HG03432 (cell line): ENCODE measurements at regions not wholly inside any gene's neighbourhood (a gene's known extent, or its start where the extent isn't known, plus 50 kb on each side); places are given as distances from the start of the nearest gene placed in this dataset.
A peak's percentile ranks its signal among the peaks of the same experiment; 100 is the strongest.

ENCODE experiments used
- ATAC-seq: cut with Tn5 transposase; IDR thresholded peaks from one replicate; pipeline ENCODE4 v1.9.1; 2021; ENCODE audit warnings: mild to moderate bottlenecking, moderate library complexity; ENCODE audit not compliant: unreplicated experiment

DNA sequence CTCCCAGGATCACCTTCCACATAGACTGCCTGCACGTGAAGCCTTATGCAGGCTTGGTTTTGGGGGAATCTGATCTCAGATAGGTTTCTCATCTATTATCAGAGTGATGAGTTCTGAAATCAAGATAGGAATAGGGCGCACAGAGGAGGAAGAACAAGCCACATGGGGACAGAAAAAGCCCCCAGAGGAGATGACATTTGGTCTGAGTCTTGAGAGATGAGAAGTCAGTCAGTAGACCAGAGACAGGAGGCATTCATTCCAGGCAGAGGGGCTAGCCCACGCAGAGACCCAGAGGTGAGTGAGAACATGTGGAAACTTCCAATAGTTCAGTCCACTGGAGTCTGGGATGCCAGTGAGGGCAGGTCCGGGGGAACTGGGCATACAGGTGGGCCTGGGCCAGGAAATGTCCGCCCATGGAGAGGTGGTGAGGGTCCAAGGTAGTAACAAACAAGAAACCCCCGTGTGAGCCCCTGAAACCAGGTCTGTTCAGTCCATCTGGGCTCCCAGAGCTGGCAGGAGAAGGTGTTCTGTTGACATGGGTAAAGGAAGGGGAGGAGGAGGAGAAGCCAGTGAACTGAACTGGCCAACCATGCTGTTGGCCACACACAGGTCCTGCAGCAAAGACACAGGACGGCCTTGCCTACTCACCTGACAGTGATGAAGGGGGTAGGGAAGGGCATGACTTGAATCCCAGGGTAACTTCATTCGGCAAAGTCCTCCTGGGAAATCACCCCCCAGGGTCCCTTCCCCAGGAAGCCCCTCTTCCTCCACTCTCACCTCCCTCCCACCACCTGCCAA lies 69.3 kb upstream of the SMNDC1 start:
- no peak for ATAC-seq

DNA sequence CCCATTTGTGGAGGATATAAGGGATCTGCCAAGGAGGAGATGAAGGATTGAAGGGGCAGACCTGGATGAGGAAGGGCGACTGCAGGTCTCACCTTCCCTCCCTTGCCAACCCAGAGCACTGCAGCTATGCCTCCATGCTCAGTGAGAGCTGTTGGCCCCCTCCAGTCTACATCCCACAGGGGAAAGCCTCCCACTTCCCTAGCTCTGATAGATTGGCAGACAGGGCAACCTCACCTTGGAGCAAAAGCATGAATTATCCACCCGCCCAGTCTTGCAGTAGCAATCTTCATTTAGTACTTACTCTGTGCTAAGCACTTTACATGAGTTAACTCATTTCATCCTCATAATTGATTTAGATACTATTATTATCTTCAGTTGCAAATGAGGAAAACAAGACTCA lies 70.4 kb upstream of the SMNDC1 start:
- ATAC-seq = no peak

DNA sequence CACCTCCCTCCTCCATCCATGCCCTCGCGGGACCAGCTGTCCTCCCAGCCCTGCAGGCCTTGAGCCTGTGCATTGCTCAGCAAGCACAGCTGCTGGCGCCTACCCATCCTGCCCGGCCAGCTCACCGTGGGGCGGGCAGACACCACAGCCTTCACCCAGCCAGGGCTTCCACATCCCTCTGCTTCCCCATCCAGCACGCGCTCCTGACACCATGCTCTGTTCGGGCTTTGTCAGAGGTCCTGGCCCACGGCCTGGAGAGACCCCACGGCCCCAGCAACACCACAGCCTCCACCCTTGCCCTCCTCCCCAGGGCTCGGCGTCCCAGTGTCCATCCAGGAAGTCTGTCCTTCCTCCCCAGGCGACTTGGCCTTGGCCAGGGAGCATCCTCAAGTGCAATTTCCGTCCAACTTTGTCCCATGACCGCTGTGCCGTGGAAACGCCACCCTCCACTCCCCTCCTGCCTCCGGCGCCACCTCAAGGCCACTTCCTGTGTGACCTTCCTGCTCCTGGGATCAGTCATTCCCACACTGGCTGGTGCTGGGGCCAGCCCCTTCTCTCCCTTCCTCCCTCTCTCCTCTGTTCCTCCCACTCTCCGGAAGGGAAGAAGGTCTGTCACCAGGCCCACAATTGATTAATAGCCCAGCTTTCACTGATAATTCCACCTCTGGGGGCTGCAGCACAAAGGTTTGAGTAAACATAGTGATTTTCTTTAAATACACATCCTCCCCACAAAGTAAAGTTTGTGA lies 71.5 kb upstream of the SMNDC1 start:
- no peak for ATAC-seq

DNA sequence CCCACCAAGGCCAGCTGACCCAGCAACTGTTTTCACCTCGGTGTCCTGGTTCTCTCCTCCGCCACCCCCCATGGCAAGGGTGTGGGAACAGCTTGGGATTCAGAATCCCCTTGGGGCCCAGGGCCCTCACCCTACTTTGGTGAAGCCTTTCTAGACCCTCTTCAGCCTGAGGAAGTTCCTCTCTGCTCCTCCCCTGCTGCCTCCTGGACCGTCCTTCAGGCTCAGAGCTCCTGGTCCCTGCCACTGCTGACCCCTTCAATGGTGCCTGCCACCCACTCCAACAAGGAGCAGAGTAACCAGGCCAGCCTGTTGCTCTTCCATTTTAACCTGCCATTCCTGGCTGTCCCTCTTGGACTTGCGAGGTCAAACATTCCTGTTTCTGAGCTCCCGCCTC lies 72.0 kb upstream of the SMNDC1 start:
- ATAC-seq = no peak

DNA sequence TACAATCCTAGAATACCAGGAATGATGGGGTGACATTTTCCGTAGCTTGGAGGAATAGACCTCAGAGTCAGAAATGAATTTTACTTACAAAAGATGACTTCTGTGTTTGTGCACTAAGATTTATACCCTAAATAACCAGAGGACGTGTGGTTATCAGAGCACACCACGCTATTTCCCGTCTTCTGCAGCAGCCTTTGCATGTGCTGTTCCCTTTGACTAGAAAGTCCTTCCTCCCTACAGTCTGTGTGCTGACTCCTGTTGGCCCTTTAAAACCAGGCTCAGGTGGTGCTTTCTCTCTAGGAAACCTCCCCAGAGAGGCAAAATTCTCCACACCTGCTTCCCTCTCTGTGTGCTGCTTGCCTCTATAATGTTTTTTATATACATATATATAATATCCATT lies 73.3 kb upstream of the SMNDC1 start:
- ATAC-seq = no peak

DNA sequence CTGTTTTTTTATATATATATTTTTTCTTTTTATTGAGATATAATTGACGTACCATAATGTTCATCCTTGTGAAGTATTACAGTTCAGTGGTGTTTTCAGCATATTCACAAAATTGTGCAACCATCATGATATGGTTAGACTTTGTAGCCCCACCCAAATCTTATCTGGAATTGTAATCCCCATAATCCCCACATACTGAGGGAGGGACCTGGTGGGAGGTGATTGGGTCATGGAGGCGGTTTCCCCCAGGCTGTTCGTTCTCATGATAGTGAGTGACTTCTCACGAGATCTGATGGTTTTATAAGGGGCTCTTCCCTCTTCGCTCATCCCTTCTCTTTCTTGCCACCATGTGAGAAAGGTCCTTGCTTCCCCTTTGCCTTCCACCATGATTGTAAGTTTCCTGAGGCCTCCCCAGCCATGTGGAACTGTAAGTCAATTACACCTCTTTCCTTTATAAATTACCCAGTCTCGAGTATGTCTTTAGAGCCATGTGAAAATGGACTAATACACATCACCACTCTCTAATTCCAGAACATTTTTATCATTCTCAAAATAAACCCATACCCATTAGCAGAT lies 73.9 kb upstream of the SMNDC1 start:
- no peak for ATAC-seq

DNA sequence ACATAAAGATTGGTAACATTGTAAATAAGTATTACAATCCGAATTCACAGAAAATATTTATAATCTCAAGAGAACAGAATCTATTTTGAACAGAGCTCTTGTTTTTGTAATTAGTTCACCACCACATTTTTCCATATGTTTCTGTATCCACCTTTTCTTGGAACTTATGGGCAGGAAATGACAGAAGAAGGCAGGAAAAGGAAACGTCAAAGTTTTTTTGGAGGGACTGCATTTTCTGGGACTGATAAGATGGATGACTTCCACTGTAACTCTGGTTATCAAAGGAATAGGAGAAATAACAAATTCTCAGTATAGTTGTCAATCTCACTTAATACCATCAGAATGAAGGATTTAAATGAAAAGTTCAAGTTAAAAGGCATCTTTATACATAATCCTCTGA lies 75.1 kb upstream of the SMNDC1 start:
- ATAC-seq = no peak

DNA sequence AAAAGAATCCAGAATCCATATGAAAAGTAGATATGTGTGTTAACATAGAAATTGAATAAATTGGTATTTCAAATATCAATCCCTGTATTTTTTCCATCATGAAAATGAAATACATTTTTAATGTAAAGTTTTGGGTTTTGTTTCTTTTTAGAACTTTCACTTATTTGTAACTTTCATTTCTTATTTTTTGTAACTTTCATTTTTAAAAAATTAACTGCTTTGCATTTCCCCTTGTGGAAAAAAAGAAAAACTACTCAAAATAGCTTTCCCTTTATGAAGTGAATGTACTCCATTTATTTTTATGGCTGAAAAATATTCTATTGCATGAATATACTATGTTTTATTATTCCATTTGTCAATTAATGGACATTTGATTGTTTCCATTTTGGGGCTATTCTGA lies 75.6 kb upstream of the SMNDC1 start:
- ATAC-seq = no peak

DNA sequence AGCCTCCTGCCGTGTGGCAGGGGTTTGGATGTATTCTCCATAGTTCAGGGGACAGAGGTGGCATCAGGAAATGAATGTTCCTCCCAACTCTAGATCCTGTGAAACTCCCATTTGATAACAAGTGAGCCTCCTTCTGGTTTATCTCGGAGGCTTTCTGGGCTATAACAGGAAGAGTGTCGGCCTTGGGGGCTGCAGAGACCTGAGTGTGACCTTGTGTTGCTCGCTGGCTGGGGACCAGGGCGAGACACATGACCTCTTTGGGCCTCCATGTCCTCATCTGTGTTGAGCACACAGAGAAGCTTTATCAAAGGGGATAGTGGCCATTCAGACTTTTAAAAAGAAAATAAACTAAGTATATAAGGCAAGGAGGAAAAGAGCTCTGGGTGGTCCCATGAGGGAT lies 78.0 kb upstream of the SMNDC1 start:
- ATAC-seq = no peak

DNA sequence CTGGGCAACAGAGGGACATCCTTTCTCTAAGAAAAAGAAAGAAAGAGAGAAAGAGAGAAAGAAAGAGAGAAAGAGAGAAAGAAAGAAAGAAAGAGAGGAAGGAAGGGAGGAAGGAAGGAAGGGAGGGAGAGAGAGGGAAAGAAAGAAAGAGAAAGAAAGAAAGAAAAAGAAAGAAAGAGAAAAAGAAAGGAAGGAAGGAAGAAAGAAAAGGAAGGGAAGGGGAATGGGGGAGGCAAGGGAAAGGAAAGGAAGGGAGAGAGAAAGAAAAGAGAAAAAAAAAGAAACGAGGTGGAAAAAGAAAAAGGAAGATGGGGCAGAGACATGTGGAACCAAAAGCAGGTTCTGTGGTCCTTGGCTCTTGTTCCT lies 82.9 kb upstream of the SMNDC1 start:
- ATAC-seq = no peak

DNA sequence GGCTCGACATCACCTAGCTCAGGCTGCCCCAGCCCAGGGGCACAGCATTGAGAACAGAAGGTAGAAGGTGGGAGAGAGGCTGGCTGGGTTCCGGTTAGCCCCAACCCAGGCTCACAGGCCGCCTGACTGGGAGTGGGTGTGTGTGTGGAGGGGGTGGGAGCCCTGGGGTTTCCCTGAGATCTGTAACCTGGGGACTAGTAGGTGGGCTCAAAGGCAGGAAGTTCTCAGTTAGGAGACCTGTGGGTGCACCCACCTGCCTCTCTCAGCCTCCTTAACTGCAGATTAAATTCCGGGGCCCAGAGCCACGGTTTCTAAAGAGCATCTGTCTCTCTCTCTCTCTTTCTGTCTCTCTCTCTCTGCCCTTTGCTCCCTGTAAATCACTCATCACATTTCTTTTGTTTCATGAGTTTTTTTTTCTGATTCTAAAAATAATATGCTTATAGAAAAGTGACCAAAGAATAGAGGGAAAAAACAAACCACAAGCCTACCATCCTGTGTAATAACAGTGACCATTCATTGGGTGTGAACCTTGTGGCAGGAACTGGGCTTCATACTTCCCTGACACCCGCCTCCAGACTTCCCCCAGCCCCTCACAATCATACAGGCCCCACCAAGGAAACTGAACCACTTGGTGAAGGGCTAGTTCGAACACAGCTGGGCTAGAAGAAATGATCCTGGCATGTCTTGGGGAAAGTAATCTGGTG lies 83.4 kb upstream of the SMNDC1 start:
- peak; percentile 83 for ATAC-seq

DNA sequence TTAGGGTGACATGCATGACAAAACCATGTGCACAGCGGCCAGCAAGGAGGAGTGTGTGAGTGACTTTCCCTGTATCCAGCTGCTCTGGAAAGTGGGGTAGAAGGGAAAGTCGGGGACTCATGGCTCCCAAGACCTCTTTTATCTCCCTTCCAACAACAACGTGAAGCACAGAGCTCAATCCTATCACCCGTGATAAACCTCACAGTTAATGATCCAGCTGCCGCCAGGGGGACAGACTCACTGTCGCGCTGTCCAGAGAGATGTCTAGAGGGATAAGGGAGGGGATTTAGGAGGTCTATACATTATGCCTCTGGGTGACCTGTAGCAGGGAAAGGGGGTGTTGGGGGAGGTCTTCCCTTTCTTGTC lies 84.0 kb upstream of the SMNDC1 start:
- ATAC-seq = no peak

DNA sequence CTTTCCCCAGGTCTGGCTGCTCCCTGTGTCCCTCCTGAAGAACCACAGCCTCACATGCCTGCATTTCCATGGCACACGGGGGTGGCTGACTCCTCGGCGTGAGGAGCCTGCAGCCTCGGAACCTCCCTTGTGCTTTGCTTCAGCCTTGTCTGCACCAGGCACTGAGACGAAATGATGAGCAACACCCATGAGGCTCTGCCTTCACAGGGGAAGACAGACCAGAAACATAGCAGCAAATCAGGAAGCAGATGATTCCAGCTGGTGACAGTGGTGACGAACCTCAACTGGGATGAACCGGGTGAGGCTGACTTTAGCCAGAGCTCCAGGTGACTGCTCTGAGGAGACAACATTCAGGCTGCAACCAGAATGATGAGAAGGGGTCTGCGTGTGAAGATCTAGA lies 84.5 kb upstream of the SMNDC1 start:
- no peak for ATAC-seq

DNA sequence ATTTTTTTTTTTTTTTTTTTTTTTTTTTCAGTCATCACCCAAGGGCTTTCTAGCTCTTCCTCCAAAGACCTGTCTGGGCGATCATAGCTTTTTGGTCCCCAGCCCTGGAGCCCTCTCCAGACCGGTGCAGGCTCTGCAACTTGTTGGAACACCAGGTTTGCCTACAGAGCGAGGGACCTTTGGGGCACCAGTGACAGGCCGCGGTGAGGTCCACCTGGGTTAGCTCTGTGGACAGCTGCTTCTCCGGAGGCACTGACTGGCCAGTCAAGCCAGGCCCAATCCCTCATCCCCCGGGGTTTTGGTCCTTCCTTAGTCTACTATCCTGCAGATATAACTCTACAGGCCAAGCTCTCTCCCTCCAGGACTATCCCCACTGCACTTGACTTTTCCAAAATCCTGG lies 86.8 kb upstream of the SMNDC1 start:
- no peak for ATAC-seq

DNA sequence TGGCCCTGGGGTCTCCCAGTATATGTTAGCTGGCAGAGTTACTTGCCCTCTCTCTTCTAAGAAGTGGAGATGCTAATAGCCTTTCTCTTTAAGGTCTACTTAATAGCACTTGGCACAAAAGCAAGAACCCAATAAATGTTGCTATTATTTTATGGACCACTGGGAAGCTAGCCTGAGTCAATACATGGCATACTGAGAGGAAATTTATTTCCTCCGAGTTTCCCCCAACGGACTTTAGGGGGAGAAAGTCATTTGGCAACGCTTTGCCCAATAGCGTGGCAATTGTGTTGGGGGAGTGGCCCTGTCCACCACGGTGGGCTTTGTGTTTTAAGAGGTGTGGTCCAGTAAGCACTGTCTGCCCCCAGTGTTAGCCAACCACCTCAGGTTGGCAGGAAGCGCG lies 87.4 kb upstream of the SMNDC1 start:
- no peak for ATAC-seq

DNA sequence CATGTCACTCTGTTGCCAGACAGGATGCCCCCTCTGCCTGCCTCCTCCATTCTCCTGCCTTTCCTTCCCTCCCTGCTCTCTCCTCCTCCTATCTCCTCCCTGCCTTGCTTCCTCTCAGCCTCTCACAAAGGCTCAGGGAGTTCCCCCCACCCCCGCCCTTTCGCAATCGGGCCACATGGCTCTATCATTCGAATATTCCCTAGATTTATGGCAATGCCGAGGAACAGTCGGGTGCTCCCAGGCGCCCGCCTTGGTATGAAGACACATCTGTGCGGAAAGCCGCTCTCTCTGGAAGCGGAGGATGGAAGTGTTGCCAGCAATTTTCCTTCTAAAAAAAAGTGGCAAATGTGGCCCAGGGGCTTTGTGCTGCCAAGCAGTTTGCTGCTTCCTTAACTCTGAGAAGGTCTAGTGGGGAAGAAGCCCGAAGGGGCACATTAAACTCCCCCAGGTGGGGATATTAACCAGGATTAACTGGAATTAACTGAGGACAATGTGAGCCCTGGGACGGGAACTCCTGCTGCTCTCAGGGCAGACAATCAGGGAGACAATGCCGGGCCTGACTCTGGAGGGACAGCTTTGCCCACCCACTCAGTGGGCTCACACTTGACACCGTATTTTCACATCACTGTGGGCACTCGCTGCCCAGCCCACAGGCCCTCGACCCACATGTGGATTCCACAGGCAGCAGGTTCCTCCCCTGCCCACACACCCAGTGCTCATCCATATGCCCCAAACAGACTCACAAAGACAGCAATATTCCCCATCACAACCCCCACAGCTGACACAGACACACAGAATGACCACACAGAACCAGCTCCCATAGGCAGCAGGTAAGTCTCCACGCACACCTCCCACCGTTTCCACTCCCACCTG lies 88.4 kb upstream of the SMNDC1 start:
- no peak for ATAC-seq

DNA sequence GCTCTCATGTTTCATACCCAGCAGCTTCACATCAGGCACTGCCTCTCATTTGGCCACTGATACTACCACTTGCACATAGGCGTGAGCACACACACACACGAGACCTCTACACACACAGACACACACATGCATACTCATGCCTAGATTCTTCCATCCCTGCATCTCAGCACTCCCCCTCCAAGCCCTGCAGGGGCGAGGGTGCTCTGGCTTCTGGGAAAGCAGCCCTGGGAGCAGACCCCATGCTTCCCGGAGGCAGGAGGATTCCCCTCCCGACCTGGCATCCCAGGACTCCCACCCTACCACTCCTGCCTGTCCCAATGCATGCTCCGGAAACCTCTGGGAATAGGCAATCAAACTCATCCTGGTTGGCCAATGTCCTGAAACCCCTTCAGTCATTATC lies 89.1 kb upstream of the SMNDC1 start:
- no peak for ATAC-seq

DNA sequence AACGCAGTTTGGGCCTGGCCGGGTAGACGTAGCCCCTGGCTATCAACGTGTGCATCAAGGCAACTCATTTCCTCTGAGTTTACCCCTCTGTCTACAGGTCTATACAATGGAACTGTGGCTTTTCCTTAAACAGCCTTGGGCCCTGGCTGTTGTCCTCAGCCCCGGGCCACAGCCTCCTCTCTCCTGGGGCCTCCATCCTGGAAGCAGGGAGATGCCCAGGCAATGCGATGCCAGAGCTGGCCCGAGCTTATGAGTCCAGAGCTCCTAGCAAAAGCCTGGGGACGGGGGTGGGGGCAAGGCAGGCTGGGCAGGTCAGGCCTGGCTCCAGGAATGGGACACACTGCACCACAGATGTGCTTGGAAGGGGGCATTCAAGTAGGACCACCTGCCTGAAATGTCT lies 89.6 kb upstream of the SMNDC1 start:
- ATAC-seq = no peak

DNA sequence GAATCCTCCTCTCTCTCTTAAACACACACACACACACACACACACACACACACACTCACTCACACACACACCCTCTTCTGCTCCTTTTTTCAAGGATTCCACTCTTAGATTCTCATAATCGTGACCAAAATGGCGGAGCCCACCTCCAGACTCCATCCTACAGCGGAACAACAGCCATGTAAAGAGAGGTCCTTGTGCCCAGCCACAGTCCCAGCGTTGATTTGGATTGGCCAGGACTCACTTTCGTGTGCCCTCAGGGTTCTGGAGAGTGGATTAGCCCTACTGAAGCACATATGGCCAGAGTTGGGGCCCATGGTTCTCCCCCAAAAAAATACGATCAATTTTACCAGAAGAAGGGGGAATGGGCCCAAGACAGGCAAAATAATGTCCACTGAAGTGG lies 90.2 kb upstream of the SMNDC1 start:
- ATAC-seq = no peak

DNA sequence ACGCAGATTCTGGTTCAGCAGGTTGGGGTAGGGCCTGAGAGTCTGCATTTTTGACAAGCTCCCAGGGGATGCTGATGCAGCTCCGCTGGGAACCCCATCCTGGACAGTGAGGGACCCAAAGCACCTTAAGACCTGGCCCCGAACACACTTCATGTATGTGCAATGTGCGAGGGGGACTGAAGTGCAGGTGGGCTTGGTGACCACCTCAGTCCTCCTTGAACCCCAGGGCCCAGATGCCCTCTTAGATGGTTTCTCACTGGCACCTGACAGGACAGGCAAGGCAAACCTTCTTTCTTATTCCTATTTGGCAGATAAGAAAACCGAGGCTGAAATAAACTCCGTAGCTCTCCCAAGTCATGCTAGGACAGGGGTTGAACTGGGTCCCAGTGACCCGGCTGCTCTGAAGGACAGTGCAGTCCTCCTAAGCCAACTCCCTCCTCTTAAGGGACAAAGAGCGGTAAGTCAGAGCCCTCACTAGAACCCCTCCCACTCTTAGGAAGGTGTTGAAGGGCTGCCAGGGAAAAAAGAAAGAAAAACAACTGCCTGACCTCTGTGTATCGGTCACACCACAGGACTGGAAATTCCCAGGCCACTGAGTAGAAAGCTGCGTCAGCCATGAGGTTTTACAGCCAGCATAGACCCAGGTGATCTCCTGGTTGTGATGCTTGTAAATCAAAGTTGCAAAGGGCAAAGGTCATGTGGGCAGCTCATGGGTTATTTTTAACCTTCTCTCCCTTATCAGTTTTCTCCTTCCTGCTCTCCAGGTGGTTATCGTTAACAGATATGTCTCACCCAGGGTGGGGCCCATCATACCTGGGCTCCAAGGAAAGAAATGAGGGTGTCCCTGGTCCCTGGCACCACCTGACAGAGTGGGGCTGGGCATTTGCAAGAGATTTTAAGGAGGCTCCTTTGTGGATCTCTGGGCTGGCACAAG lies 90.9 kb upstream of the SMNDC1 start:
- ATAC-seq = peak; percentile 95
